IPS-18c (cell line): ENCODE measurements at regions not wholly inside any gene's neighbourhood (a gene's known extent, or its start where the extent isn't known, plus 50 kb on each side); places are given as distances from the start of the nearest gene placed in this dataset.
"Not testable (repeated sequence)": the region's sequence is repeated elsewhere in the genome, so short reads cannot be mapped to it uniquely, and the experiment has no call there.

ENCODE experiments used
- H3K4me3 ChIP-seq: 2 replicates; pipeline ENCODE4 v1.7.0; 2013; ENCODE audit warnings: low read depth, mild to moderate bottlenecking, low read length, moderate library complexity; ENCODE audit not compliant: insufficient read depth
- H3K9me3 ChIP-seq: one replicate; pipeline ENCODE4 v1.6.1; 2013; ENCODE audit warnings: mild to moderate bottlenecking, low read length, moderate library complexity; ENCODE audit not compliant: control insufficient read depth, insufficient read depth

DNA sequence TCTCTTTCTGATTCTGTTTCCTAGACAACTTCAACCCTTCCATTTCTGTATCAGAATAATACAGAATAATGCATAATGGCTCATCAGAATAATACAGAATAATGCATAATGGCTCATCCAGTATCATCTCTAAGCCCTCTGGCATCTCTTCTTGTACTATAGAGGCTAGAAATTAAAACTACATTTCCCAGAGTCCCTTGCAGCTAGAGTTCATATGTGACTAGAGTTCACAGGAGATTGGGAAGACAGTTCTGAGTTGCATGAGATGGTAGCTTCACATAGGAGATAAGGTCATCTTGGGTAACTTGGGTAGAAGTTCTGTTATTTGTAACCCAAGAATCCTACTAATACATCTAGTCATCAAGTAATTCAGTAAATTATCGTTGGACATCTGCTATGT is 122.9 kb upstream of the NRBF2 start:
- Histone ChIP-seq H3K9me3 (no peaks in the 10 kb centered on the region), H3K4me3 (no peak overlapping the region)

DNA sequence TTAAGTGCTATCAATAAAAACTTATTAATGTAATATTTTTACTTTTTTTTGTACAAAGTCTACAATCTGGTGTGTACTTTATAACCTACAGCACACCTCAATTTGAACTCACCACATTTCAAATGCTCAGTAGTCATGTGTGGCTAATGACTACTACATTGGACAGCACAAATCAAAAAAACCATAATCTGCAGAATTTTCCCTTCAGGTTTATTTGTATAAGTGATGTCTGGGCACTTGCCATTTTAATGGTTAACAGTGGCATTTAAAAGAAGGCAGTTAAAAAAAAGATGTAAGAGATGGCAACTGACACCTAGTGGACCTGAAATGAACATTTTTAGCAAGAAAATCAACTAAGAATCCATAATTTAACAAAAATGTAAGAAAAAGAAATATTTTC is 124.6 kb upstream of the NRBF2 start:
- Histone ChIP-seq H3K4me3 (no peak overlapping the region), H3K9me3 (no peaks in the 10 kb centered on the region)

DNA sequence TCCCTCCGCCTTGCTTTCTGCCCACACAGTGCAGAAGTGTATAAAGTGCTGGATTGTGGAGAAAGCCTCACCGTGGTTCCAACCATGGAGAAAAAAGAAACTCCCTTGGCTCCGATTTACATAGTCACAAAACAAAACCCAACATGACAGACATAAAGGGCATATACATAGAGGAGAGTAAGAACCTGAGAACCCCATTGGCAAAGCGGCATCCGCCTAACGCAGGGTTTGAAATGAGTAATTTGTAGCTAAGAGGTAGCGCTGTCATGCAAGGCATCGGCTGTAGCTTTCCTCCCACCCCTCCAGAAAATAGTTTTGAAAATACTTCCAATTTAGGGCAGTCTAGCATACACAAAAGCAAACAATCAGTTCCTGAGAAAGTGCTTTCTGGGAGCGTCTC is 126.0 kb upstream of the NRBF2 start:
- H3K9me3 ChIP-seq, result no peaks in the 10 kb centered on the region
- no peak overlapping the region for H3K4me3 ChIP-seq

DNA sequence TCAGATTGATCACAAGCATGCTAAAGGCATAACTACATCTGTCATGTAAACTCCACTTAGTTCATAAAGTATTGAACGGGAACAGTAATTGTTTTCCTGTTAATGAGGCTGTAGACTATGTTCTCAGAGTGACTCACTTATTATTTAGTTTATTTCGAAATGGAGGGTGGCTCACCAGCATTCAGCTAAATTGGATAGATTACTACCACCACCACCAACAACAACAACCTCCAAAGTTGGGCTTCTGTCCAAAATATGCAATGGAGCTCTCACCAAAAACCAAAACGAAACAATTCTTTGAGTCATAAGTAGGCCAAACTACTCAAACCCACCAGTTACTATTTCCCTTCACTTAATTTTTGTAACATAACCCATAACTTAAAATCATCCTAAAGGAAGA is 127.9 kb upstream of the NRBF2 start:
- Histone ChIP-seq H3K4me3 (no peak overlapping the region), H3K9me3 (no peaks in the 10 kb centered on the region)

DNA sequence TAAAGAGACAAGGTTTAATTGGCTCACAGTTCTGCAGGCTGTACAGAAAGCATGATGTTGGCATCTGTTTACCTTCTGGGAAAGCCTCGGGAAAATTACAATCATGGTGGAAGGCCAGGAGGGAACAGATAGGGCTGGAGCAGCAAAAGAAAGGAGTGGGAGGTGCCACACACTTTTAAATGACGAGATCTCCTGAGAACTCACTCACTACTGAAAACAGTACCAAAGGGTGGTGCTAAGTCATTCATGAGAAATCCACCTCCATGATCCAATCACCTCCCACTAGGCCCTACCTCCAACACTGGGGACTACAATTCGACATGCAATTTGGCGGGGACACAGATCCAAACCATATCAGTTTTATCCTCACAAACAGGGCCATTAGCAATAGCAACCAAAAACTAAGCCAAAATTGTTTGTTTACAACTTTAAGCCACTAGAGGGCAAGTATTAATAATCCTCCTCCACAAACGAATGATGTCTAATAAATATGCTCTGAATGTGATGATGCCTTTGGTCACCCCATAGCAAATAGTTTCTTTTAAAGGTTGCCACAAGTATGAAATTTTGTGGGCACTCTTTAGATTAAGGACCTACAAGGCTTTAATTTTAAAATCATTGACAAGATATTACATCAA is 129.2 kb upstream of the NRBF2 start:
- Histone ChIP-seq H3K9me3 (no peaks in the 10 kb centered on the region), H3K4me3 (no peak overlapping the region)

DNA sequence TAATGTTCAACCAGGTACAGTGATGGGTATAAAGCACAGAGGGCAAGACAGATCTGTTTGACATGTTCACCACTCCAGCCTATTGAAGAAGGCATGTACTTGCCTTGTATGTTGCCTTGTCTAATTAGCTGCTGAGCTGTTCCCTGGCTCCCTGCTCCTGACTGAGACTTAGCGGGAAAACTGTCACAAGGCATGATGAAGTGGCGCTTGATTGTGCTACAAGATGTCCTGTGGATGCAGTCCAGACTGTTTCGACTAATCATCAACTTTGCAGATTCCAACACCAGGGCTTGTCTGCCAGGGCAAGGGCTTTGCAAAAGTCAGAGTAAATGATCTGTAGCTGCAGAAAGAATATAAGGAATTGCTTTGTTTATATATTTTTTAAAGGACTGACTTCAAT is 136.2 kb upstream of the NRBF2 start:
- Histone ChIP-seq H3K4me3 (no peak overlapping the region), H3K9me3 (no peaks in the 10 kb centered on the region)

DNA sequence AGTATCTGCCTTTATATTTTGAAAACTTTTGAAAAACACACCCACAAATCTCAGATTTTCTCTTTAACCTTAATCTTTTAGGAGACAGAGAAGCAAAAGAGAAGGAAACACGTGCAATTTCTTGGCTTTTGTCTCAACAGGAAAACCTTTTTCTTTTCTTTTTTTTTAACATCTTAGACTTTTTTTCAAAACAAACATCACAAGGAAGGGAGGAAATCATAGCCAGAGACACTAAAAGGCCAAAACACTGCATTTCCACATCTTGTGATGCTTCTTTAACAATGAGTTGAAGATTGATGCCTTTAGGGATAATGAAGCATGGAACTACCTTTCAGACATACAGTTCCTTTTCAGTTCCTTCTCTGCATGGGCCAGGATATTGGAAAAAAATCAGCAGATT is 136.6 kb upstream of the NRBF2 start:
- H3K4me3 ChIP-seq, result no peak overlapping the region
- H3K9me3 ChIP-seq, result no peaks in the 10 kb centered on the region

DNA sequence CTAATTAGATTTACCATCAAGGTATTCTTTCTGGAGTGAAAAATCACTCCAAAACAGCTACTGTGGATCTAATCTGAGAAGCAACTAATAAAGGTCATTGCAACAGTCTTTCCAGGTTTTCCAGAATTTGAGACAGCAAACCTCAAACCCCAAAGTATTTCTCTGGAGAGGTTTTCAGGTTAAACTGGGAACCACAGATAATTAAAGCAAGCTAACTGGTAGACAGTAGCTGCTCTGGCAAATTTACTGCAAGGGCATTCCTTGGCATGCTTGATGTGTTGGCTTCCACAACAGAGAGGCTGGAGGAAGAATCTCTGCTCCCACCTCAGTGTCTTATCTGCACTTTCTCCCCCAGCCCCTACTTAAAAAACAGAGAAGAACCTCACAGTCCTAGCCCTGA is 140.0 kb upstream of the NRBF2 start:
- no peaks in the 10 kb centered on the region for H3K9me3 ChIP-seq
- H3K4me3 ChIP-seq, result no peak overlapping the region

DNA sequence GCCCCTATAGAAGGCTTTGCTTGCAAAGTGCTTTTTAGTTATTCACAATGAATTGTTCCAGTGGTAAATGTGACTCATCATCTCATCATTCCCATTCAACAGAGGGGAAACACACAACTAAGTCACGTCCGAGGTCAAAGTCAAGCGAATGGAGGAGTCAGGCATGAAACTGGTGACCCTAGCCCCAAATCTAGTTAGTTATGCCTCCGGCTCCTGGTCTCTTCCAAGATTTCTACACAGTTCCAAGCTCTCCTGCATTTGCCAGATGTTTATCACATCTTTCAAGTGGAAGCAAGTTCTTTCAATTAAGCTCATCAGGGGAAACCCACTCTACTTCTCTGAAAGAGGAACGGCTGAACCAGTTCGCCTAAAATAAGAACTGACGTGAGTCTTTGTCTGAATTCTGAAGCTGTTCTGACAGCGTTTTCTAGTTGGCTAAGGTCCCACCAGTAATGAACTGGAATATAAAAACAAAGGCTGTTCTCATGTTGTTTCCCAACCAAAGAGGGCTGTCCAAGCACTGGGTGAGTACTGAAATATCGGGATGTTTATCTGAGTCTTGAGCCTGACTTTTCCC is 140.9 kb upstream of the NRBF2 start:
- no peaks in the 10 kb centered on the region for H3K9me3 ChIP-seq
- H3K4me3 ChIP-seq, result no peak overlapping the region

DNA sequence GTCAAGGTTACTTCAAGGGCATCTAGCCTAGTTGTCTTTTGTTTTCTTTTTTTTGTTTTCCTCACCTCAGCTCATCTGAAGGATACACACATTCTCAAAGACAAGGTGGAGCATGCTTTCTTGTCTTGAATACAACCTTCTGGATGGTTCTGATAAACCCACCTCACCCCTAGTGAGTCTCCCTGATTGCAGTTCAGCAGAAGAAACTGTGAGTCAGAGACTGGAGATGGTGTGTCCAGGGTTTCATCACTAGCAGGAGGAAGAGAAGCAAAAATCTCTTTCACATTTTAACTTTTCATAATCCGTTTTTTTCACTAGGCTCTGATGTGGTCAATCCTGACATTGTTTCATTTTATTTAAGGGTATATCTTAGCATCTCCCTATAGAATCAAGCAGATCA is 143.0 kb upstream of the NRBF2 start:
- Histone ChIP-seq H3K9me3 (no peaks in the 10 kb centered on the region), H3K4me3 (no peak overlapping the region)

DNA sequence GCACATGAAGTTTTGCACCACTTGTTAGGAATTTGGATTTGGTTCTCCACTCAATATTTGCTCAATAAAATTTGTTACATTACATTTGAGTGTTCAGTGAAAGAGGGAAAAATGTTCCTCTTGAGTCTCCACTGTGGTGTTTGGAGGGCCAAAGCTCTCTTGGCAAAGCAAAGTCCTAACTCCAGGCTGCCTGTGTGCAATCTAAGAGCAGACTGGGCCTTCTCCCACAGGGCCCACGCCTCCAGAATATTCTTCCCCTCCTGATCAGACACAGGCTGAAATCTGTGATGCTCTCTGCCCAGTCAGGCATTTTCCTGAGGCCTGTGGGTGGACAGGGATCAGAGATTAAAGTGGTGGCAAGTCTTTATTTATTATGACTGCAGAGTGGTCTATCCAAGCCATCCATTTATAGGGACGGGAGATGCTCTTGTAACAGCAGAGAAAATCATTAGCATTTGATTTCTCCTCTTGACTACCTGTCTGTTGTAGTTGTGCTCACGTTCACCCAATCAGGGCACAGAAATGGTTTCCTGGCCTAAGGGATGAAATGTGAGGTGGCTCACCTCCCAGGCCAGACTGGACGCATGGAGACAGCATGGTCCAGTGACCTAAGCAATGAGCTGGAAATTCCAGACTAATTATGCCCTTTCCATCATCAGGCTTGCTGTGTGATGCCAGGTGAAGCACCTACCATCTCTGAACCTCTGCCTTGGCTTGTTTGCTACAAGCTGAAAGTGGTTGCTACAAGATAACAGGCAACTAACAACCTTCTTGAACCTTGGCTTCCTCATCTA is 147.1 kb upstream of the NRBF2 start:
- peaks cover 4% of the 10 kb centered on the region for H3K9me3 ChIP-seq

DNA sequence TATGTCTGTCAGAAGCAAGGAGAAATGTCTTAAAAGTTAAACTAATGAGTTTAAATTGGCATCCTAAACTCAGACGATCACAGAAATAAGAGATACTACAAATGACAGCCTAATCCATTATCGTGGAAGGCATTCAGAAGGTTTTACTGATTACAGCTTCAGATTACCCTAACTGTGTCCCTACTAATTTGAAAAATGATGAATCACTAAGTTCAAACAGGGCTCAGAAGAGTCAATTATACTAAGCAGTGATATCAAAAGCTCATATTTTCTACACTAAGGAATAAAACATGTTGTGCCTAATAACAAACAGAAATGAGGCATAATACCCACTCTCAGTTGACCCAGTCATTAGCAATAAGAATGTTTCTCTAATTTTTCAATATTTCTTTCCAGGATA is 152.0 kb upstream of the NRBF2 start:
- peaks cover 4% of the 10 kb centered on the region for H3K9me3 ChIP-seq

More for the DNA sequence above, 147.1 kb upstream of the NRBF2 start:
- no peak overlapping the region for H3K4me3 ChIP-seq

DNA sequence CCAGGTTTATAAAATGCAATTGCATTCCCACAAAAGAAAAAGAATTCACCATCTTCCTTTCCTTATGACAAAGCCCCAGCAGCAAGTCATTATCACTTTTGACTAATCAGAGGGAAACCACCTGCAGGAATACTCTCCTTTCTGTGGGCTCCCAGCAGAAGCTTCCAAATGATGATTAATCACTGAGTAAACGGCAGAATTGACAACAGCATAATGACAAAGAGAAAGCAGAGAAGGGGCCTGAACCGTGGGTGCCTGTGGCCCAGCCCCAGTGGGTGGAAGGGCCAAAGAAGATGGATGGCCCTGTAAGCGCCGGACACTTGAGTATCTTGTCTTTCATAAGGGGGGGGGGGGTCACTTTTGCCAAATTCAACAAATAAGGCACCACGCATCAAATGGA is 152.4 kb upstream of the NRBF2 start:
- no peak overlapping the region for H3K4me3 ChIP-seq
- peaks cover 4% of the 10 kb centered on the region for H3K9me3 ChIP-seq

More for the DNA sequence above, 152.0 kb upstream of the NRBF2 start:
- no peak overlapping the region for H3K4me3 ChIP-seq

DNA sequence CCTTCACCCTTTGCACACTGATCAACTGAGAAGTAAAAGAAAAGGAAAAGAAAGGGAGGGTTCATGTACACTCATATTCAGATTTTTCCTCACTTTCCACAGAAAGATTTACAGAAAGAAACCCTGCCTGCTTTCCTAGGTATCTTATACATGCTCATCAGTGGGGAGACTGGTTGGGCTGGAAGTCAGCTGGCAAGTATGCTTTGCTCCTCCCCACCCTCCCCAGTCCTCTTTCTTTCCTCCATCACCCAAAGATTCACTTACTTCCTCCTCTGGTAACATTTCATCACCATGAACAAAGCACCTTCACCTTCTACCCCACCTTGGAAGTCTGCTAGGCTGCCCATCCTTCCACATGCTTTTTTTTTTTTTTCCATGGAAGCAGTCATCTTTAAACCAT is 153.2 kb upstream of the NRBF2 start:
- Histone ChIP-seq H3K4me3 (no peak overlapping the region), H3K9me3 (peaks cover 8% of the 10 kb centered on the region)

DNA sequence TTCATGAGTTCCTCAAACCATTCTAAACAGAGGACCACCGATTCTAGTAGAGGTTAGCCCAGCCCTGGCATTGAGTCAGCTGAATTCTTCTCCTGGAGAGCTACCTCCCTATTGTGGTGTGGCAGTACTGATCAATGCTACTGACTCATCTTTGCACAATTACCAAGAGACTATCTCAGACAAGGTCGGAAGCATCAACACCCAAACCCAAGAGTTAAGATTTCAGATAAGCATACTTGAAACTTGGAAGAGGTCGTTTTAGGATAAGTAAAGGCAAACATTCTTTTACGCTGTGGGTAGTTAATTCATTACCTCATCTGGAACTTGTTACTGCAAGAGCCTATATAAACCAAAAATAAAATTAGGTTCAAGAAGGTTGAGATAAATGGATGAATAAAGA is 154.6 kb upstream of the NRBF2 start:
- H3K4me3 ChIP-seq, result no peak overlapping the region
- peaks cover 17% of the 10 kb centered on the region for H3K9me3 ChIP-seq

DNA sequence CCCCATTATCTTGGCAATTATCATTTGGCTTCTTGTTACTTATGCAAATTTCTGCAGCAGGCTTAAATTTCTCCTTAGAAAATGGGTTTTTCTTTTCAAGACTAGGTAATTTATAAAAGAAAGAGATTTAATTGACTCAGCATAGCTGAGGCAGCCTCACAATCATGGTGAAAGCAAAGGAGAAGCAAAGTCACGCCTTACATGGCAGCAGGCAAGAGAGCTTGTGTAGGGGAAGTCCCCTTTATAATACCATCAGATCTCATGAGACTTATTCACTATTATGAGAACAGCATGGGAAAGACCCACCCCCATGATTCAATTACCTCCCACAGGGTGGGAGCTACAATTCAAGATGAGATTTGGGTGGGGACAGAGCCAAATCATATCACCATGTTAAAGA is 158.3 kb upstream of the NRBF2 start:
- H3K4me3 ChIP-seq, result not testable (repeated sequence)
- H3K9me3 ChIP-seq, result peaks cover 16% of the 10 kb centered on the region

DNA sequence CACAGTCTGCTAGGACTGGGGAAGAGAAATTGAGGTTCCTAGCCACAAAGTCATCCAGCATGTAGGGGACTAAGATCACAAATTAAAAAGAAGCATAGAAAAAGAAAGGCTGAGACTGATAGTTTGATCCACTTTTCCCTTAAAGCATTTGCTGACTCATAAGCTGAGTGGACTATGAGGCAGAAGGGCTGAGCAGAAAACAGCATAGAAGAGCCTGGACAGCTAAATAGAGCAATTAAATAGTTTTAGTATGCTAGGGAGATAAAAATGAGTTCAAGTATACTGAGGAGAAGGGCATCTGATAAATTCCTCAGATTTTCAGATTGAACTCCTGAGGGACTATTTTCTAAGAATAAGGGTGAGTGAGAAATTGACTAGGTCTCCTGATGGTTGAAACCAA is 155.9 kb upstream of the EGR2 start:
- Histone ChIP-seq H3K9me3 (peaks cover 16% of the 10 kb centered on the region), H3K4me3 (no peak overlapping the region)

DNA sequence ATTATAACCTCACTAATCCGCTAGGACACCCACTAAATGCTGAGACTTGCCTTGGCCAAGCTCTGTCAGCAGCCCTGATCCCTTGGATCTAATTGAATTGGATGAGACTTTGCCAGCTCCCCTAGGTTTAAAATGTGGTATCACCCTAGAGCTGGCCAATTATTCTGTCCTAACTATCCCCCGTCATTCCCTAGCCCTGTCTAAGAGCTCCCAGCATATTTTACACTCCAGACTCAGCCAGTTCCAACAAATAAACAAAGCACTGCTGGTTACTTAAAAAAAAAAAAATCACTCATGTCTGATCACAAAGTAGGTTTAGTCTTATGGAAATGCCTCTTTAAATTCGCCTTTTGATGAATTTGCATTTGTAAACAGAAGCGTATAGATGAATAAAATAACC is 147.9 kb upstream of the EGR2 start:
- Histone ChIP-seq H3K4me3 (no peak overlapping the region), H3K9me3 (no peaks in the 10 kb centered on the region)
